DND-41 (cell line): ENCODE measurements at regions not wholly inside any gene's neighbourhood (a gene's known extent, or its start where the extent isn't known, plus 50 kb on each side); places are given as distances from the start of the nearest gene placed in this dataset.
"Not testable (repeated sequence)": the region's sequence is repeated elsewhere in the genome, so short reads cannot be mapped to it uniquely, and the experiment has no call there.

ENCODE experiments used
- CTCF ChIP-seq: IDR thresholded peaks from 2 replicates; pipeline ENCODE4 v1.5.1; 2012; ENCODE audit warnings: borderline replicate concordance, low read length, moderate library complexity, mild to moderate bottlenecking; ENCODE audit not compliant: poor library complexity, severe bottlenecking; ENCODE audit errors: extremely low read depth
- EZH2 ChIP-seq: IDR thresholded peaks from 3 replicates; pipeline ENCODE4 v1.6.1; 2012; ENCODE audit warnings: borderline replicate concordance, low read depth, mild to moderate bottlenecking, moderate library complexity, low read length, inconsistent platforms; ENCODE audit not compliant: severe bottlenecking

GRCh38 chr21:5121849-5122248 lies 5399.5 kb upstream of the TPTE start:
- TF ChIP-seq EZH2, CTCF: not testable (repeated sequence)
